Liver (tissue), 8 donors: ENCODE measurements at regions not wholly inside any gene's neighbourhood (a gene's known extent, or its start where the extent isn't known, plus 50 kb on each side); places are given as distances from the start of the nearest gene placed in this dataset.

ENCODE experiments used
- DNase-seq: peaks from one replicate; pipeline ENCODE4 v3.0.0-alpha.2; 2017; ENCODE audit warnings: low spot score
- H3K27ac ChIP-seq, 2 donors: one replicate each; pipeline ENCODE4 v1.7.0; 2013; ENCODE audit warnings: inconsistent platforms in 2 of 2, low read length in 2 of 2, control low read depth in 1 of 2, low read depth in 1 of 2, mild to moderate bottlenecking in 1 of 2
- H3K27me3 ChIP-seq, 4 donors: one replicate each; pipeline versions ENCODE4 v1.6.1 to v1.7.0; 2013; ENCODE audit warnings: low read length in 3 of 4, inconsistent platforms in 1 of 4, mild to moderate bottlenecking in 1 of 4, moderate library complexity in 1 of 4; ENCODE audit not compliant: control insufficient read depth in 4 of 4, insufficient read depth in 4 of 4
- H3K36me3 ChIP-seq, 4 donors: one replicate each; pipeline versions ENCODE4 v1.6.1 to v1.7.0; 2013; ENCODE audit warnings: low read length in 3 of 4, mild to moderate bottlenecking in 3 of 4, low read depth in 1 of 4, moderate library complexity in 1 of 4; ENCODE audit not compliant: control insufficient read depth in 4 of 4, insufficient read depth in 3 of 4
- H3K4me1 ChIP-seq, 4 donors: one replicate each; pipeline versions ENCODE4 v1.6.1 to v1.7.0; 2013; ENCODE audit warnings: low read length in 3 of 4, mild to moderate bottlenecking in 3 of 4, moderate library complexity in 1 of 4; ENCODE audit not compliant: control insufficient read depth in 4 of 4, insufficient read depth in 4 of 4
- H3K4me3 ChIP-seq, 3 donors: one replicate each; pipeline versions ENCODE4 v1.6.1 to v1.7.0; 2013; ENCODE audit warnings: low read length in 3 of 3, control low read depth in 1 of 3, low read depth in 1 of 3, mild to moderate bottlenecking in 1 of 3
- H3K9ac ChIP-seq, 2 donors: one replicate each; pipeline ENCODE4 v1.7.0; 2013; ENCODE audit warnings: low read length in 2 of 2, mild to moderate bottlenecking in 2 of 2, moderate library complexity in 2 of 2, control low read depth in 1 of 2, low read depth in 1 of 2
- H3K9me3 ChIP-seq, 4 donors: one replicate each; pipeline versions ENCODE4 v1.6.1 to v1.7.0; 2013; ENCODE audit warnings: low read length in 3 of 4; ENCODE audit not compliant: control insufficient read depth in 4 of 4
- ATF3 ChIP-seq: IDR thresholded peaks from 2 replicates; pipeline ENCODE4 v1.6.1; 2016; ENCODE audit warnings: antibody characterized with exemption
- EGR1 ChIP-seq, 2 donors: IDR thresholded peaks; 2 replicates each; pipeline ENCODE4 v1.6.1; 2016 to 2018; ENCODE audit warnings: antibody characterized with exemption in 2 of 2, low read depth in 2 of 2
- FOXA1 ChIP-seq: IDR thresholded peaks from 2 replicates; pipeline ENCODE4 v1.6.1; 2016; ENCODE audit warnings: antibody characterized with exemption
- FOXA2 ChIP-seq: IDR thresholded peaks from 2 replicates; pipeline ENCODE4 v1.6.1; 2016; ENCODE audit warnings: antibody characterized with exemption
- GABPA ChIP-seq, 2 donors: IDR thresholded peaks in 1 of 2; conservative IDR thresholded peaks in 1 of 2; 2 replicates each; pipeline ENCODE4 v1.6.1; 2016; ENCODE audit warnings: antibody characterized with exemption in 2 of 2, mild to moderate bottlenecking in 1 of 2, moderate library complexity in 1 of 2
- HNF4A ChIP-seq, 2 donors: conservative IDR thresholded peaks; 2 replicates each; pipeline ENCODE4 v1.6.1; 2016; ENCODE audit warnings: antibody characterized with exemption in 2 of 2, mild to moderate bottlenecking in 2 of 2
- HNF4G ChIP-seq: IDR thresholded peaks from 2 replicates; pipeline ENCODE4 v1.6.1; 2016; ENCODE audit warnings: antibody characterized with exemption
- JUND ChIP-seq, 2 donors: IDR thresholded peaks; 2 replicates each; pipeline ENCODE4 v1.6.1; 2016; ENCODE audit warnings: antibody characterized with exemption in 2 of 2
- NR2F2 ChIP-seq: IDR thresholded peaks from 2 replicates; pipeline ENCODE4 v1.6.1; 2016; ENCODE audit warnings: antibody characterized with exemption
- RAD21 ChIP-seq, 2 donors: IDR thresholded peaks; 2 replicates each; pipeline ENCODE4 v1.6.1; 2016; ENCODE audit warnings: antibody characterized with exemption in 2 of 2, mild to moderate bottlenecking in 2 of 2
- RXRA ChIP-seq, 2 donors: IDR thresholded peaks; 2 replicates each; pipeline ENCODE4 v1.6.1; 2017 to 2018; ENCODE audit warnings: antibody characterized with exemption in 2 of 2, mild to moderate bottlenecking in 1 of 2
- SP1 ChIP-seq: IDR thresholded peaks from 2 replicates; pipeline ENCODE4 v1.6.1; 2018; ENCODE audit warnings: antibody characterized with exemption, mild to moderate bottlenecking
- TAF1 ChIP-seq: conservative IDR thresholded peaks from 2 replicates; pipeline ENCODE4 v1.6.1; 2016; ENCODE audit warnings: antibody characterized with exemption, mild to moderate bottlenecking
- YY1 ChIP-seq: IDR thresholded peaks from 2 replicates; pipeline ENCODE4 v1.6.1; 2016; ENCODE audit warnings: antibody characterized with exemption, mild to moderate bottlenecking
- WGBS: extraction: QIAGEN DNeasy Blood & Tissue Kit; methylation state at CpG from one replicate; pipeline ENCODE4 v1.1.7; 2013; 5-methylcytosine and 5-hydroxymethylcytosine counted together
- TF ChIP-seq, protein P1 (sequence below): fragments of 150-350 bp; IDR thresholded peaks from 2 replicates; pipeline ENCODE4 v1.5.1; 2017; ENCODE audit warnings: improper control_type of control experiment, low read depth, low read length; ENCODE audit not compliant: missing input control
- TF ChIP-seq, protein P2 (sequence below): IDR thresholded peaks from 2 replicates; pipeline ENCODE4 v1.6.1; 2016; ENCODE audit warnings: antibody characterized with exemption, mild to moderate bottlenecking
- TF ChIP-seq, protein P3 (sequence below): IDR thresholded peaks from 2 replicates; pipeline ENCODE4 v1.6.1; 2016; ENCODE audit warnings: antibody characterized with exemption
- TF ChIP-seq, protein P4 (sequence below): IDR thresholded peaks from 2 replicates; pipeline ENCODE4 v1.6.1; 2016; ENCODE audit warnings: antibody characterized with exemption
- donor health status: healthy.
- donor health status: healthy.
- donor health status: healthy.
- donor health status: healthy.
- donor health status: healthy.

GRCh38 chr6:166691199-166691598 is 64.1 kb upstream of the RPS6KA2 start:
- H3K36me3 ChIP-seq, result no peaks in the 10 kb centered on the region
- DNase-seq, result no peak
- no peak overlapping the region for H3K27ac ChIP-seq
- 74% methylated on average over 10 of the region's 10 CpGs for WGBS
- TF ChIP-seq ATF3 (no peak), YY1 (no peak), TAF1 (no peak), RAD21 (IDR thresholded peaks at IDR 0.05) (no peak), HNF4G (no peak), SP1 (no peak), JUND (IDR thresholded peaks at IDR 0.05) (no peak), GABPA (IDR thresholded peaks at IDR 0.05 in 1 of 2, conservative IDR thresholded peaks at IDR 0.05 in 1 of 2) (no peak), NR2F2 (no peak)
- TF ChIP-seq, protein P1, sequence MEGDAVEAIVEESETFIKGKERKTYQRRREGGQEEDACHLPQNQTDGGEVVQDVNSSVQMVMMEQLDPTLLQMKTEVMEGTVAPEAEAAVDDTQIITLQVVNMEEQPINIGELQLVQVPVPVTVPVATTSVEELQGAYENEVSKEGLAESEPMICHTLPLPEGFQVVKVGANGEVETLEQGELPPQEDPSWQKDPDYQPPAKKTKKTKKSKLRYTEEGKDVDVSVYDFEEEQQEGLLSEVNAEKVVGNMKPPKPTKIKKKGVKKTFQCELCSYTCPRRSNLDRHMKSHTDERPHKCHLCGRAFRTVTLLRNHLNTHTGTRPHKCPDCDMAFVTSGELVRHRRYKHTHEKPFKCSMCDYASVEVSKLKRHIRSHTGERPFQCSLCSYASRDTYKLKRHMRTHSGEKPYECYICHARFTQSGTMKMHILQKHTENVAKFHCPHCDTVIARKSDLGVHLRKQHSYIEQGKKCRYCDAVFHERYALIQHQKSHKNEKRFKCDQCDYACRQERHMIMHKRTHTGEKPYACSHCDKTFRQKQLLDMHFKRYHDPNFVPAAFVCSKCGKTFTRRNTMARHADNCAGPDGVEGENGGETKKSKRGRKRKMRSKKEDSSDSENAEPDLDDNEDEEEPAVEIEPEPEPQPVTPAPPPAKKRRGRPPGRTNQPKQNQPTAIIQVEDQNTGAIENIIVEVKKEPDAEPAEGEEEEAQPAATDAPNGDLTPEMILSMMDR, result no peak
- H3K9ac ChIP-seq, result no peak overlapping the region
- no peaks in the 10 kb centered on the region for H3K27me3 ChIP-seq
- H3K9me3 ChIP-seq, result no peaks in the 10 kb centered on the region
- no peak overlapping the region for H3K4me3 ChIP-seq
- peaks cover 0 to 9% (median 2%) of the 10 kb centered on the region in 4 donors for H3K4me1 ChIP-seq

GRCh38 chr6:166689687-166690086 is 62.6 kb upstream of the RPS6KA2 start:
- H3K4me1 ChIP-seq, result peaks cover 0 to 9% (median 2%) of the 10 kb centered on the region in 4 donors
- TF ChIP-seq SP1 (no peak), HNF4A (conservative IDR thresholded peaks at IDR 0.05) (no peak), RXRA (IDR thresholded peaks at IDR 0.05) (no peak), GABPA (IDR thresholded peaks at IDR 0.05 in 1 of 2, conservative IDR thresholded peaks at IDR 0.05 in 1 of 2) (no peak), FOXA2 (no peak), JUND (IDR thresholded peaks at IDR 0.05) (no peak), HNF4G (no peak), TAF1 (no peak), EGR1 (IDR thresholded peaks at IDR 0.05; ENCODE audit: low read depth in 2 of 2) (no peak), FOXA1 (no peak), NR2F2 (no peak), RAD21 (IDR thresholded peaks at IDR 0.05) (no peak), YY1 (no peak), ATF3 (no peak)
- TF ChIP-seq, protein P2, sequence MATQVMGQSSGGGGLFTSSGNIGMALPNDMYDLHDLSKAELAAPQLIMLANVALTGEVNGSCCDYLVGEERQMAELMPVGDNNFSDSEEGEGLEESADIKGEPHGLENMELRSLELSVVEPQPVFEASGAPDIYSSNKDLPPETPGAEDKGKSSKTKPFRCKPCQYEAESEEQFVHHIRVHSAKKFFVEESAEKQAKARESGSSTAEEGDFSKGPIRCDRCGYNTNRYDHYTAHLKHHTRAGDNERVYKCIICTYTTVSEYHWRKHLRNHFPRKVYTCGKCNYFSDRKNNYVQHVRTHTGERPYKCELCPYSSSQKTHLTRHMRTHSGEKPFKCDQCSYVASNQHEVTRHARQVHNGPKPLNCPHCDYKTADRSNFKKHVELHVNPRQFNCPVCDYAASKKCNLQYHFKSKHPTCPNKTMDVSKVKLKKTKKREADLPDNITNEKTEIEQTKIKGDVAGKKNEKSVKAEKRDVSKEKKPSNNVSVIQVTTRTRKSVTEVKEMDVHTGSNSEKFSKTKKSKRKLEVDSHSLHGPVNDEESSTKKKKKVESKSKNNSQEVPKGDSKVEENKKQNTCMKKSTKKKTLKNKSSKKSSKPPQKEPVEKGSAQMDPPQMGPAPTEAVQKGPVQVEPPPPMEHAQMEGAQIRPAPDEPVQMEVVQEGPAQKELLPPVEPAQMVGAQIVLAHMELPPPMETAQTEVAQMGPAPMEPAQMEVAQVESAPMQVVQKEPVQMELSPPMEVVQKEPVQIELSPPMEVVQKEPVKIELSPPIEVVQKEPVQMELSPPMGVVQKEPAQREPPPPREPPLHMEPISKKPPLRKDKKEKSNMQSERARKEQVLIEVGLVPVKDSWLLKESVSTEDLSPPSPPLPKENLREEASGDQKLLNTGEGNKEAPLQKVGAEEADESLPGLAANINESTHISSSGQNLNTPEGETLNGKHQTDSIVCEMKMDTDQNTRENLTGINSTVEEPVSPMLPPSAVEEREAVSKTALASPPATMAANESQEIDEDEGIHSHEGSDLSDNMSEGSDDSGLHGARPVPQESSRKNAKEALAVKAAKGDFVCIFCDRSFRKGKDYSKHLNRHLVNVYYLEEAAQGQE, result no peak
- TF ChIP-seq, protein P3, sequence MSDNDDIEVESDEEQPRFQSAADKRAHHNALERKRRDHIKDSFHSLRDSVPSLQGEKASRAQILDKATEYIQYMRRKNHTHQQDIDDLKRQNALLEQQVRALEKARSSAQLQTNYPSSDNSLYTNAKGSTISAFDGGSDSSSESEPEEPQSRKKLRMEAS, result no peak
- TF ChIP-seq, protein P1, result no peak
- TF ChIP-seq, protein P4, sequence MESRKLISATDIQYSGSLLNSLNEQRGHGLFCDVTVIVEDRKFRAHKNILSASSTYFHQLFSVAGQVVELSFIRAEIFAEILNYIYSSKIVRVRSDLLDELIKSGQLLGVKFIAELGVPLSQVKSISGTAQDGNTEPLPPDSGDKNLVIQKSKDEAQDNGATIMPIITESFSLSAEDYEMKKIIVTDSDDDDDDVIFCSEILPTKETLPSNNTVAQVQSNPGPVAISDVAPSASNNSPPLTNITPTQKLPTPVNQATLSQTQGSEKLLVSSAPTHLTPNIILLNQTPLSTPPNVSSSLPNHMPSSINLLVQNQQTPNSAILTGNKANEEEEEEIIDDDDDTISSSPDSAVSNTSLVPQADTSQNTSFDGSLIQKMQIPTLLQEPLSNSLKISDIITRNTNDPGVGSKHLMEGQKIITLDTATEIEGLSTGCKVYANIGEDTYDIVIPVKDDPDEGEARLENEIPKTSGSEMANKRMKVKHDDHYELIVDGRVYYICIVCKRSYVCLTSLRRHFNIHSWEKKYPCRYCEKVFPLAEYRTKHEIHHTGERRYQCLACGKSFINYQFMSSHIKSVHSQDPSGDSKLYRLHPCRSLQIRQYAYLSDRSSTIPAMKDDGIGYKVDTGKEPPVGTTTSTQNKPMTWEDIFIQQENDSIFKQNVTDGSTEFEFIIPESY, result no peak
- 92% methylated on average over 8 of the region's 8 CpGs for WGBS
- no peak overlapping the region for H3K9ac ChIP-seq
- no peaks in the 10 kb centered on the region for H3K36me3 ChIP-seq
- DNase-seq, result no peak
- no peak overlapping the region for H3K4me3 ChIP-seq
- peaks cover 0 to 2% (median 0%) of the 10 kb centered on the region in 4 donors for H3K27me3 ChIP-seq
- no peak overlapping the region for H3K27ac ChIP-seq
- no peaks in the 10 kb centered on the region for H3K9me3 ChIP-seq
